IPS DF 19.7 (cell line): ENCODE measurements at regions not wholly inside any gene's neighbourhood (a gene's known extent, or its start where the extent isn't known, plus 50 kb on each side); places are given as distances from the start of the nearest gene placed in this dataset.
"Not testable (repeated sequence)": the region's sequence is repeated elsewhere in the genome, so short reads cannot be mapped to it uniquely, and the experiment has no call there.

Experiments
- DNase-seq: peaks from one replicate; pipeline ENCODE4 v3.0.0-alpha.2; 2013; ENCODE audit warnings: low read depth, low spot score

DNA sequence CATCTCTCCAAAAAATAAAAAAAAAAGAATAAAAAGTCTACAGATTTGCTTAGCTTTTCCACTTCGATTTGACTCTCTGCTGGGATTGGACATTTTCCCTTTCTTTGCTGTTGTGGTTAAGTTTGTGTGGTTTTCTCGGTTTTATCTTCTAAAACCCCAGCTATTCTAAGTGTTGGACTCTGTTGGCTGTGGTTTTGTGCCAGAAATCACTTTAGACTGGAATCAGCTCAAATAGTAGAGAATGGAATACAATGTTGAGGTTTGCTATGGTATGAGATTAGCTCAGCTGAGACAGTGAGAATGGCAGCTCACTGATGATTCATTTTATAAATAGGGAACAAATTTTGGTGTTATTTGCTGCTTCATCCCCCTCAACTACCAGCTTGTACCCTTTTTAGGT is 116.0 kb downstream of the BUB3 start:
- no peak for DNase-seq

DNA sequence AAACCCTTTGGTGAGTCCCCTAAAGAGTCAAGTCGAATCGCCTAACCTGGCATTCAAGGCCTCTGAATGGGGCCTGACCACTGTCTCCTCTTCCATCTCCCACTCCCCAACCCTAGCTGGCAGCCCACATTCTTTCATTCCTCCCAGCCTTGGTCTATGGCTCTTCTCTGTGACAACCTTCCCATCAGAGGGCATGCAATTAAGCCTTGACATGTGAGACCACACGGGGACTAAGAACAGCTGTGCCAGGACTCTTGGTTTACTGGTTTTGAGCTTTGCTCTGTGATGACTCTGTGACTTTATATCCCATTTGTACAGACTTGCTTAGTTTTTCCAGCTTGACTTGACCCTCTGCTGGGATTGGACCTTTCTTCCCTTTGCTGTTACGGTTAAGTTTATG is 116.6 kb downstream of the BUB3 start:
- no peak for DNase-seq

DNA sequence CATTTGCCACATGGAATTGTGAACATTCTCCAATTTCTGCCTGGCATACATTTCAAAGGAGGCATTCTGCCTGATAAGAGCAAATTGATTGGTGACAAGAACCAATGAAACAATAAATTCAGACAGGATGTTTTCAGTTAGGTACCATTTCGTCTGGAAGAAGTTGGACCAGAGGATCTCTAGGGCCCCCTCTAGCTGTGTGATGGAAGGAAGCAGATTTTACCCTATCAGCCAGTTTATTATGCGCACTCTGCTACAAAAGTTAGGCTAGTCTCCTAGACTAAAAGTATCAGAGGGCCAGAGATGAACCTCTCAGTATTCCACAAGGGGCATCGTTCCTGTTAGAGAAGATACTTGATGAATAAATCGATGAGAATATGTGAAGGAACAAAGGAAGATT is 118.0 kb downstream of the BUB3 start:
- DNase-seq, result no peak

DNA sequence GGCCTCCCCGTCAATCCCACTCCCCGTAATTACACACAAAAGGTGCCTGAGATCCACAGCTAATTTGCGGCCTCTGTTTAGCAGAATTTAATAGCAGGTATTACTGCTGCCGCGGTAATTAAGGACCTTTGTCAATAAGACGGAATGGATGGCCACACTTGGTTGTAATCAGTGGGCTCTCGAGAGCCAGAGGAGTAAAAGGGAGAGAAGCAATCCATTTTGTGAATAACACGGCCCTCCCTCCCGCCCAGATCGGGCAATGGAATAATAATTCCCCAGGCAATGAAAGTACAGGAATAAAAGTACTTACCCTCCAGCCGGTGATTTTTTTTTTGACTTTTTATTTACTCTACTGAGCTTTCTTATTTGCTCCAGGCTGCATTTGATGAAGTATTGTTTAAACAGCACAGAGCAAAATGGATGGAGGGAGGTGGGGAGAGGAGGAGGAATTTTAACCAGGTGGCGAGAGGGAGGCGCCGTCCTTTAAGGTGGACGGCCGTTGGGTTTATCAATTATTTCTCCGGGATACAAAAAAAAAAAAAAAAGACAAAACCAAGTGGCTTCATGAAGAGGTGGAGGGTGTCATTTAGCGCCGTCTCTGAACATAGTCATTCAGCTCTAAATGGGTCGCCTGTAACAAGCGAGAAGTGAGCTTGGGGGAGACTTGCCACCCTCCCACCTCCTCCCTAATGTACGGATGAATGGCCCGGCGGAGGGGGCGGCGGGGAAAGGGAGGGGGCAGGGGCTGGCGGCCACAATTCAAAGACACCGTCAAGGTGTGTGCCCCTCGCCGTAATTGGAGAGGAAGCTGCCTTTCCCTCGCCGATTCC is 120.3 kb downstream of the BUB3 start:
- no peak for DNase-seq

DNA sequence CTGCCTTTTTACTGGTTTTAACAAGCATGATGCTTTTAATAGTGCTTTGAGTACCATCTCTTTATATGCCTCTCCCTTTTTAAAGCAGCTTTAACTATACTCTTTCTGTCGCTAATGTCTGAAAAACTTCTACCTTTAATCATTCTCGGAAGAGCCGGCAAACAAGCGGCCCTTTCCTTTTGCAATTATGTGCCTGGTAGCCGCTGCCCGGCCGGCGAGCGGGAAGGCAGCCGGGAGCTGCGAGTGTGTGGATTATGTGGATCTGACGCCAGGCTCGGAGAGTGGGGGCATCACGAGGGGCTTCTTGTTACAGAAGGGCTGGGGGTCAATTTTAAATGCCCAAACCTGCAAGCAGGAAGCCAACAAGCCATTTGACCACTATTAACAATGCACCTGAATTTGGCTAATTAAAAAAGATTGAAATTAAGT is 120.9 kb downstream of the BUB3 start:
- no peak for DNase-seq

DNA sequence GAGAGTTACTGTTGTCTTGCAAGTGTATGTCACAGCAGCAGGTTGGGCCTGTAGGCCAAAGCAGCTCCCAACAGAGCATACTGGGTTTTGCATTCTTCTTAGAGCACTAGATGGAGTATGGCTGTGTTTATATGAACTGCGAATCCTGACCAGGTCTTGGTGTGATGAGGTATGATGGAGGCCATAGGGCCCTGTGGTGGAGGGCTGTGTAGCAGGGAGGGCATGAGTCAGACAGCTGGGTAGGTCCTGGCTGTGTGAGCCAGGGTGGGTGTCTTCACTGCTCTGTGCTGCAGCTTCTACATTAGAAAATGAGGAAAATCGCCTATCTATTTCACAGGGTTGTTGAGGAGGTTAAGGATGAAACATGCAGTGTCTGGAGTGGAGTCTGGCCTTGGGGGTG is 124.2 kb downstream of the BUB3 start:
- no peak for DNase-seq

DNA sequence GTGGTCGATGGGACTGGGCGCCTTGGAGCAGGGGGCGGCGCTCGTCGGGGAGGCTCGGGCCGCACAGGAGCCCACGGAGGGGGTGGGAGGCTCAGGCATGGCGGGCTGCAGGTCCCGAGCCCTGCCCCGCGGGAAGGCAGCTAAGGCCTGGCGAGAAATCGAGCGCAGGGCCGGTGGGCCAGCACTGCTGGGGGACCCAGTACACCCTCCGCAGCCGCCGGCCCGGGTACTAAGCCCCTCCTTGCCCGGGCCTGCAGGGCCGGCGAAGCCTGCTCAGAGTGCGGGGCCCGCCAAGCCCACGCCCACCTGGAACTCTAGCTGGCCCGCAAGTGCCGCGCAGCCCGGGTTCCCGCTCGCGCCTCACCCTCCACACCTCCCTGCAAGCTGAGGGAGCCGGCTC is 129.2 kb downstream of the BUB3 start:
- DNase-seq, result not testable (repeated sequence)

DNA sequence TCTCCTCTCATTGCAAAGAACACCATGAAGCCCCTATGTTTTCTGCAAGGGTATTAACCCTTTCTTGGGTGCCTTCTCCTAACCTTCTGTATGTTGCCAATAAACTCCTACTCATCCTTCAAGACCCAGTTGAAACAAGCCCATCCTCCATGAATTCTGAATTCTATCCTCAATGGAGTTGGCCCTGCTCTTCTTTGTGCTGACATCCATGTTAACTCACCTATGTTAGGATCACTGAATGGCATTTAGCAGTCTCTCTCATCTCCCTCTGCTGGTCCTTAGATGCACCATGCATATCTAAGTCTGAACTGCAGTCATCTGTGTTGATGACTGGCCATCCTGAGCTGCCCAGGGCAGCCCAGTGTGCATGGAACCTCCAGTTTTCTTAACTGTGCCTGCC is 129.8 kb downstream of the BUB3 start:
- no peak for DNase-seq

DNA sequence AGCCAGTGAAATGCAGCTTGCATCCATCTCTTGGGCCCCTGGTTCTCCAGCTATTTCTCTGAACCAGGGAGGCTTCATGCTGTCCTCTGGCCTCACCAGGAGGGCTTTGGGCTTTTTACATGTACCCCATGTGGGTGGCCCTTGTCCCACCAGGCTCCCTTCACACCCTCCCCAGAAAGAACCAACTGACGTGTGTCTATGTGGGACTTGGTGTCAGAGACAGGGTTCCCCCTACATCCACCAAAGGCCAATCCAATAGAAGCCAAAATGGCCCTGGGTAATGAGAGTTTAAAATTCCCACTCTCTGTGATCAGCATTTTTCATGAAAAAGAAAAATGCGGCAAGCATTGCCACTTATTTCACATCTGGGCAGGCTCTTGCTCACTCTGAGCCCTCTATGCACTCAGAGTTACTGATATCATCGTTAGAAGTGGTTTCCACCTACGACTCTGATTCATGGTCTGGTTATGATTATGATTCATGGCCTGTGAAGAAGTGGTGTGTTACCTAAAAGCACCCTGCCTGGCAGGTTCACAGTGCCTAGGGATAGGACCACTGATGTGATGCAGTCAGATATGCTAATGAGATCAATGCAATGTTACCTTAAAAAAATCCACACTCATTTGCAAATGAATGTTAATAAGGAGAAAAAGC is 133.5 kb downstream of the BUB3 start:
- no peak for DNase-seq

DNA sequence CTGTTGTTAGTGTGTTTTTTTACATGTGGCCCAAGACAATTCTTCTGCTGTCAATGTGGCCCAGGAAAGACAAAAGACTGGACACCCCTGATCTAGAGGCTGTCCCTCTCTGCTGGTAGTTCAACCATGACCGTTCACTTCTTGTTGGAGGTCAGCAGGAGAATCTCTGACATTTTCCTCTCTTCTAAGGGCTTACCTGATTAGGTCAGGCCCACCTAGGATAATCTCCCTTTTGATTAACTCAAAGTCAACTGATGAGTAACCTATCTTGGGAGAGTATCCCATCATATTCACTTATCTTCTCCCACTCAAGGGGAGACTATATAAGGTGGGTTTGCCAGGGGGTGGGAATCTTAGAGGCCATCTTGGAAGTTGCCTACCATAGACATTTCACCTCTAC is 135.2 kb downstream of the BUB3 start:
- DNase-seq, result no peak

DNA sequence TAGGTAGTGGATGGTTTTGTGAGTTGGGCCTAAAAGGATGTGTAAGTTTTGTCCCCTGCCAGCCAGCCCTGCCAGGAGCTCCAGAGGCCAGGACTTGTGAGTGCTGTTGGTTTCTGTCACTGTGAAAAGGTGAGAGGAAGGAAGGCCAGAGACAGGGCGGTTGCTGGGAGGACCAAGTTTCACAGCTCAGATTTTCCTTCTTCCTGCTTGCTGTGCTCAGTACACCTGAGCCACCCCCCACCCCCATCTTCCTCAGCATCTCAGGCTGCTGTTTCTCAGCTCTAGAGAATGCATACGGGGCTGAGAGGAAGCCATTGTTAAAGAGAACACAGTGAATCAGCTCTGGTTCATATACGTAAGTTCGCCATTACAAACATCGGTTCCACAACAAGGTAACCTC is 139.9 kb downstream of the BUB3 start:
- DNase-seq, result no peak

DNA sequence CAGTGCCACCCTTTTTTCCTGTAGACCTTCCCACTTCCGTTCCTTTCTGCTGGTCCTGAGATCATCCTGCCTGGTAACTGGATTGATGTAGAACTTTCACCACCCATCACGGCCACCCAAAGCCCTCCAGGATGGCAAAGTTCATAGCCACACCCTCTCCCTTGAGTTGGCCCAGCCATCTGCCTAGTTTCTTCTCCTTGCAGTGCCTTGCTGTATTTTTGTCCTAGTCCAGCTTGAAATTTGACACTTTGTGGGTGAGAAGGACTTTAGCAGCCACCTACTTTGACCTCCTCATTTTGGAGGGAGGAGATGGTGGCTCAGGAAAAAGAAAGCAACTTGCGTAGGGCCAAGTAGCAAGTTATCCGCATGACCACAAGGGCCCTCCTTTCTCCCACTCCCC is 140.7 kb downstream of the BUB3 start:
- DNase-seq, result no peak

DNA sequence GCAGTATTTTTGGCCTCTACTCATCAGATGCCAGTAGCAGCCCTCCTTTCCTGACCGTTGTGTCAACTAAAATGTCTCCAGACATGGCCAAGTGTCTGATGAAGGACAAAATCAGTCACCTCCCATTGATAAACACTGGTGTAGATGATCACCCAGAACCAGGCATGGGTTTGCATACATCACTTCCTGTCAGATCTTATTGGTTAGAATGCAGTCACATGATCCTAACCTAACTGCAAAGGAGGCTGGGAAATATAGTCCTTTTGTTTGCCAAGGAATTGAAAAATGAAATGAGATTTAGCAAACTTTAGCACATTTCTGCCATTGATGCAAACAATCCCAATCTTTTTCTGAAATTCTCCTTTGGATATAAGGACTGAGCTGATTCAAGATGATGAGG is 141.4 kb downstream of the BUB3 start:
- DNase-seq, result no peak

DNA sequence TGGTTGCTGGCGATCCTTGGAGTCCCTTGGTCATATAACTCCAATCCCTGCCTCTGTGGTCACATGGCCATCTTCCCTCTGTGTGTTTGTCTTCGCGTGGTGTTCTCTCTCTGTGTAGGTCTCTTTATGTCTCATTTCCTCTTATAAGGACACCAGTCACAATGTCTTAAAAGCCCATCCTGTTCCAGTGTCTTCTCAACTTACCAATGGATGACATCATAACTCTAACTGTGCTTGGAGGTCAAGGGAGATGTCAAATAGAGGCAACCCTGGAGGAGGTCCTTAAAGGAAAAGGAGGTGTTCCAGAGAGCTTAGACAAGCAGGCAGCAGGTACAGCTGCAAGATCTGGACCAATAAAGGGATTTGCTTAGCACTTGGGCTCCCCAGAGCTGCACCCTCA is 143.0 kb downstream of the BUB3 start:
- no peak for DNase-seq

DNA sequence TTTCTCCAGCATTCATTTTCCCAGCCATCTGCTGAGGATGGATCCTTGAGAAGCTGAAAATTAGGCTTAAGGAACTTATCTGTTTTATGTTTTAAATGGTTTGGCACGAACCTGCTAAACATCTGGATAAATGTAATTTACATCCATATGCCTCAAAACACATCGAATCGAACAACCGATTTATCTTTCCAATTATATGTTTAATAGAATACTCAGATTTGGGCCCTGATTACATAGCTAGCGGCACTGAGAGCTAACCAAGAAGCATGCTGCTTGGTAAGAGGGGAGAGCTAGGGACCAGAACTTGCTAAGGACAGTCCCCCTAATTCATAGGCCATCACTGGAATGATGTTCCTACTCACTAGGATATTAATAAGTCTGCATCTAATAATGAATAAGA is 144.4 kb downstream of the BUB3 start:
- no peak for DNase-seq

DNA sequence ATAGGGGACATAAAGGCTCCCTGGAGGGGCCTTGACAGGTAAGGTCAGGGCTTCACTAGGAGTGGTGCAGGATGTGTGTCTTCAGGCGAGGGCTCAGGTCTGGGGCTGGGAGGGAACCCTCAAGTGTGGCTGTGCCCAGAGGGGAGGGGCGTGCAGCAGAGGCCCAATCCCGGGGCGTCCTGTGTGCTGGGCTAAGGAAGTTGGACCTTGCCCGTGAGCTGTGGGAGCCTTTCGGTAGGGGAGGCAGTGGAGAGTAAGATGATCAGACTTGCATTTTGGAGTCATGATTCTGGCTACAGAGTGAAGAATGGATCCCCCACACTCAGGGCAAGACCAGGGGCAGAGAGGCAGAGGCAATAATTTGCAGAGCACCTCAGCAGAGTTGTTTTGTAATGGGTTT is 145.4 kb downstream of the BUB3 start:
- no peak for DNase-seq

DNA sequence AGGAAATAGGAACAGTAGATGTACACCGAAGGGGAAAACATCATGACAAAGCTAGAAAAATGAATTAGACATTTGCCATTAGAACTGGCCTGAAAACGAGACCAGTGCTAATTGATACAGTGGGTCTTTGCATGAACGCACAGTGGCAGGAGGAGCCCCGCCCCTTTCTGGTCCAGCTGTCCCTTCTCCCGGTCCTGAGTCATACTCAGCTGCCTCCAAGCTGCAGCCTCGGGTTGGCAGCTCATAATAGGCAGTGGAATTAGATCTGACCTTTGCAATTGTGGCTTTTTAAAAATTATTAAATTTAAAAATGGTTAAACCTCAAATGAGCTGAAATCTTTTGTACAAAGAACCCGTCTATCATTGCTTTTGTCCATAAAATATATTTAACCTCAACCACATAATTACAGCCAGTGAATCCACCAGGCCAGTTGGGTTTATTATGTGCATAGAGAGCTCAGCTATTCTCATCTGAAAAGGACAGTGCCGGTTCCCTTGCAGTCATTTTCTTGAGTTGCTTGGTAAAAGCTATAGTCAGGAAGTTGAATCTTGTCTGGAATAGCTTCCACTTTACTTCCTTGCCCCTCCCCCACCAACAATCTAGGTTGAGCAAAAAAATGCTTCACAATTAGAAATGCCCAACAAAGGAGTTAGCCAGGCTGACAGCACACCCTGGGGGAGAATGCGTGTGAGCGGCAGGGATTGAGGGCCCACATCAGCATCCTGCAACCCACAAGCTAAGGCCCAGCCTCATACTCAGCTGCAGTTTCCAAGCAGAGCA is 147.1 kb downstream of the BUB3 start:
- no peak for DNase-seq

DNA sequence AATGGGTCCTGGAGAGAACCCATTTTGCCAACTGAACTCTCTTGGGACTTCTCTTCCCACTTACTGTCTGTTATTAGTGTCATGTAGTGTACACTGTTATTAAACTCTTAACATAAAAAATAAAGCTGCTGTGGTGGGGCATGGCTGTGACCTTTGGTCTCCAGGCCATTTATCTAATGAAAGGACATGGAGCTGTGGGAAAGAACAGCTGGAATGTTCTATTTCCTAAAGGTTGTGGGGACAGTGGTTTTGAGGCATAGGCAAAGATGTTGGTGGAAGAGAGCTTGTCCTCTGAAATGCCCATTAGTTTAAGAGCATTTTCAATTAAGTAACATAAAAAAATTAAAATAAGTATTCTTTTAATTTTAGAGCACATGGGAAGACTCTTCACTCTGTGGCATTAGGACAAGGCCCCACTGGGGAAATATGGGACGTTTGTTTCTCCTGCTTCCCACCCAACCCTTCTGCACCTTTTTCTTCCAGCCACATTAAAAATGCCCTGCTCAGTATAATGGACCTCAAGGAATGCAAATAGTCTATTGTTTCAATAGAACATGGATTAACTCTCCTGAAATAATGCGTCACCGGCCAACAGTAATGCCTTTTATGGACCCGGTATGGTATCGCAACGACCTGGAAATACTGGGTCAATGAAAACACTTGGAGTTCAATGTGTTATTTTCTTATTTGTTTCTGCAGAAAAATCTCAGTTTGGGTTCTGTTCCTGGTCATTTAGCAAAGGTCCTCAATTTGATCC is 149.6 kb downstream of the BUB3 start:
- no peak for DNase-seq

DNA sequence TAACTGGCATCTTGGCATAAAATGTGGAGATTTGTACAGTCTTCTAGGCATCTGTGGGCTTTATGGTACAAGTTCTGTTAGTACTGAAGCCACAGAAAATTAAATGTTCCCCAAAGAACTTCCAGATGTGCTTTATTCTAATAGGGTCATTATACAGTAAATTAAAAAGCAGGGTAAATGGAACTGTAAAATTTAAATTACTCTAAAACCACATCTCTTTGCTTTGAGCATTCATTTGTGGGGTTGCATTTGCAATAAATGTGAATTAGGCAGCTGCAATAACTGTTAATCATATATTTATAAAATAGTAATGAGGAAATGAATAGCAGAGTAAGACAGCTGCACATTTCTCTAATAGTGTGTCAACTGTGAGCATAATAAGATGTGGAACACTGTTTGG is 151.5 kb downstream of the BUB3 start:
- no peak for DNase-seq

DNA sequence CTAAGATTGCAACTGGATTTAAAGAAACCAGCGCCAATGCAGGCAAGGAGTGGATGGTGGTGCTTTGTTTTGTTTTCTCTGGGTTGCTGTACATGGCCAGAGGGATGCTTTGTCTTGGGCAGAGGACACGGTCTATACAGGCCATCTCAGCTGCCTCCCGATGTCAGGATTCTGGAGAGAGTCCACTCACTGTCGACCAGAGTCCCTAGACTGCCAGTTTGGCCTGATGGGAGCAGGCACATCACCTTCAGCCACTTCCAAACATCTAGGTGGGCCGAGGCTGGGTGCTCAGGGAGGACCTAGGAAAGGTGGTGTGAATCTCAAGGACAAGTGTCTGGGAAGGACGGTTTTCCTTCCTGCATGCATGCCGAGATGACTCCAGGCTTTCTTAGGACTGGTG is 152.1 kb downstream of the BUB3 start:
- DNase-seq, result no peak

DNA sequence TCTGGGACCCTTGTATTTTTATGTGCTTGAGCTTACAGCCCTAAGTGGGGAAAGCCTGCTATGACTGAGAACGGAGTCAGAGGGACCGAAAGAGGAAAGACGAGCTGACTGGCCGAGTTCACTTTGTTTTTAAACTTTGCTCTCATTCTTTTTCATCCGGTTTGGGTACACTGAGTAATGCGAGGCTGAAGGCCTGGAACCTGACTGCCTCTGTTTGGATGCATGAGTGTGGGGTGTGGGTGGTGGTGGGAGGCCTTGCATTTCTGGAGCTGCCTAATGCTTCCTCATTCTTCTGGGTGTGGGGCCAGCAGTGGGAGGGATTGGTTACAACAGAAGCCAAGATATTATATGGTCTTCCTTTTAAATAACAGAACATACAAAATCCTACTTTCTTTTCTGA is 155.5 kb downstream of the BUB3 start:
- DNase-seq, result no peak

DNA sequence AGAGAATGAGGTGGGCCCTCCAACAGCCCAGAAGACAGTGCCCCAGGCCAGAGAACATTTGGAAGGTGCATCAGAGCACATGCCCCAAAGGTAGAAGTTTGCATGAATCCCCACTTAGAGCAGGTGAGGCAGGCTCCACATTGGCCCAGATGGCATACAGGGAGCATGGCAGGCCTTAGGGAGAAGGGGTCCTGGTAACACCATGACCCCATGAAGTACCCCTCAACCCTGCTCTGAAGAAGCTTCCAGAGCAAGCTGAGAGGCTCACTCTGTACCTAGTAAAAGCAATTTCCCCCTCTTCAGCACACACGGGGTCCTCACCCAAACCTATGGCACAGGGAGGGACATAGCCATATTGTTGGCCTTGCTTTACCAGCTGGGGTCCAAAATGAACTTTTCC is 162.6 kb downstream of the BUB3 start:
- no peak for DNase-seq
